Activated CD8-positive, alpha-beta T cell treated with anti-CD3 and anti-CD28 coated beads, Interleukin-2, amount 10 ng/mL, durations not matched to agents 7 days and 5 days (primary cell): ENCODE measurements at regions not wholly inside any gene's neighbourhood (a gene's known extent, or its start where the extent isn't known, plus 50 kb on each side); places are given as distances from the start of the nearest gene placed in this dataset.
"Not testable (repeated sequence)": the region's sequence is repeated elsewhere in the genome, so short reads cannot be mapped to it uniquely, and the experiment has no call there.

Experiments used
- ATAC-seq: fragments of 150-1000 bp; cut with Tn5 transposase; one replicate; pipeline ENCODE4 v1.10.0; 2021; ENCODE audit warnings: moderate library complexity
- CTCF ChIA-PET: fragments of 350-600 bp; sonication (Branson Sonifier 250); formaldehyde crosslinking; loops from one replicate; lab custom pipeline; 2021; ENCODE audit warnings: antibody characterized with exemption; lab: Charles Lee
- POLR2A ChIA-PET: fragments of 350-600 bp; sonication (Branson Sonifier 250); formaldehyde crosslinking; loops from one replicate; lab custom pipeline; 2021; ENCODE audit warnings: antibody characterized with exemption; lab: Charles Lee
- DNase-seq: peaks from one replicate; pipeline ENCODE4 v3.0.0-alpha.2; 2020
- H3K27ac Mint-ChIP-seq: one replicate; pipeline ENCODE4 v1.8.0; 2021; ENCODE audit warnings: mild to moderate bottlenecking, mixed read lengths
- H3K27me3 Mint-ChIP-seq: one replicate; pipeline ENCODE4 v1.8.0; 2021; ENCODE audit warnings: low read depth, mixed read lengths
- H3K36me3 Mint-ChIP-seq: one replicate; pipeline ENCODE4 v1.8.0; 2021; ENCODE audit warnings: low read depth, mixed read lengths
- H3K4me1 Mint-ChIP-seq: one replicate; pipeline ENCODE4 v1.8.0; 2021; ENCODE audit warnings: low read depth, mixed read lengths
- H3K4me3 Mint-ChIP-seq: one replicate; pipeline ENCODE4 v1.8.0; 2021; ENCODE audit warnings: mild to moderate bottlenecking, mixed read lengths
- H3K9me3 Mint-ChIP-seq: one replicate; pipeline ENCODE4 v1.8.0; 2022; ENCODE audit warnings: mixed read lengths; ENCODE audit not compliant: insufficient read depth

GRCh38 chr10:5288359-5288758, 76.4 kb upstream of the UCN3 start:
- DNase-seq (no peak), ATAC-seq (no peak)
- Mint-ChIP-seq H3K27ac (no peak overlapping the region), H3K27me3 (no peaks in the 10 kb centered on the region), H3K4me1 (peaks cover 52% of the 10 kb centered on the region), H3K36me3 (peaks cover 44% of the 10 kb centered on the region), H3K4me3 (no peak overlapping the region), H3K9me3 (no peaks in the 10 kb centered on the region)
- CTCF ChIA-PET = no interaction called here
- POLR2A ChIA-PET = no interaction called here

GRCh38 chr10:5289228-5289627, 75.5 kb upstream of the UCN3 start:
- H3K27me3 Mint-ChIP-seq, DNase-seq, ATAC-seq, H3K27ac Mint-ChIP-seq, H3K9me3 Mint-ChIP-seq, CTCF ChIA-PET, H3K4me3 Mint-ChIP-seq, POLR2A ChIA-PET: not testable (repeated sequence)
- Mint-ChIP-seq H3K36me3 (peaks cover 50% of the 10 kb centered on the region), H3K4me1 (peaks cover 52% of the 10 kb centered on the region)

- H3K36me3 Mint-ChIP-seq = peaks cover 61% of the 10 kb centered on the region
- CTCF ChIA-PET = interaction anchor here (0.7 to 2.1 kb wide), 6 partner anchors 8 to 477 kb away, joined by 3 to 10 read pairs (median 3); no protein-coding TSS in a partner anchor
- H3K9me3 Mint-ChIP-seq = no peaks in the 10 kb centered on the region
- peaks cover 65% of the 10 kb centered on the region for H3K4me1 Mint-ChIP-seq
- H3K27ac Mint-ChIP-seq = peak overlapping the region; percentile 99
- ATAC-seq = peak; percentile 44
- peak overlapping the region; percentile 85 for H3K4me3 Mint-ChIP-seq
- POLR2A ChIA-PET = interaction anchor here (0.6 to 1.2 kb wide), 3 partner anchors 26 to 1506 kb away, joined by 3 to 5 read pairs (median 4); partner anchors contain the start of gene KLF6
- no peaks in the 10 kb centered on the region for H3K27me3 Mint-ChIP-seq
- peak; percentile 54 for DNase-seq
Observed at GRCh38 chr10:5291501-5292195, 73.1 kb upstream of the UCN3 start.

GRCh38 chr10:5292196-5292735, 72.5 kb upstream of the UCN3 start:
- CTCF ChIA-PET = interaction anchor here (0.7 to 2.1 kb wide), 6 partner anchors 9 to 477 kb away, joined by 3 to 10 read pairs (median 3); no protein-coding TSS in a partner anchor

DNA sequence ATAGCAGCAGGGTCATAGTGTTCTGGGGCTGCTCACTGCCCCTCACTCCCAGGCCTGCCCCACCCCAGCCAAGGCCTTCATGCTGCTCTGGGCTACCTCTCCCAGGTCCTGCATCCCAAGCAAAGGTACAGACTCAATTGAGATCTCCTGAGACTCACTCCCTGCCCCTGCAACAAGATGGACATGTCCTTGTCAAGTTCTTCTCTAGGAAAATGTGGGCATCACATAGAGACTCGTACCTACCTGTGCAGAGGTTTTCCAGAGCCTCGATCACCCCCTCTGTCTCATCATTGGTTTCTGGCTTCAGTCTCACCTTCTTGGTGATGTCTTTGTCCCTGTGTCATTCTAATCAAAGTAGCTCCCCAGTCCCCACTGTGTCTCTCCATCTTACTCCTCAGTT, 71.8 kb upstream of the UCN3 start:
- H3K9me3 Mint-ChIP-seq, ATAC-seq, DNase-seq, H3K27me3 Mint-ChIP-seq: not testable (repeated sequence)
- ChIA-PET POLR2A (interaction anchor here (1.2 to 1.6 kb wide), 3 partner anchors 8 to 1508 kb away, joined by 3 to 6 read pairs (median 4); partner anchors contain the start of gene KLF6), CTCF (interaction anchor here (1.1 to 2.1 kb wide), 4 partner anchors 9 to 443 kb away, joined by 3 to 12 read pairs (median 8); no protein-coding TSS in a partner anchor)
- Mint-ChIP-seq H3K4me1 (peaks cover 78% of the 10 kb centered on the region), H3K36me3 (peaks cover 70% of the 10 kb centered on the region), H3K27ac (peak overlapping the region; percentile 99), H3K4me3 (peak overlapping the region; percentile 85)

More at GRCh38 chr10:5292196-5292735, 72.5 kb upstream of the UCN3 start:
- H3K27me3 Mint-ChIP-seq = no peaks in the 10 kb centered on the region
- H3K9me3 Mint-ChIP-seq = no peaks in the 10 kb centered on the region
- POLR2A ChIA-PET = interaction anchor here (0.6 to 1.2 kb wide), 4 partner anchors 25 to 1507 kb away, joined by 3 to 5 read pairs (median 4); partner anchors contain the start of gene KLF6
- H3K36me3 Mint-ChIP-seq = peaks cover 63% of the 10 kb centered on the region
- H3K27ac Mint-ChIP-seq = peak overlapping the region; percentile 99
- peak overlapping the region; percentile 85 for H3K4me3 Mint-ChIP-seq
- H3K4me1 Mint-ChIP-seq = peaks cover 71% of the 10 kb centered on the region
- DNase-seq = peak; percentile 59
- peak; percentile 32 for ATAC-seq

DNA sequence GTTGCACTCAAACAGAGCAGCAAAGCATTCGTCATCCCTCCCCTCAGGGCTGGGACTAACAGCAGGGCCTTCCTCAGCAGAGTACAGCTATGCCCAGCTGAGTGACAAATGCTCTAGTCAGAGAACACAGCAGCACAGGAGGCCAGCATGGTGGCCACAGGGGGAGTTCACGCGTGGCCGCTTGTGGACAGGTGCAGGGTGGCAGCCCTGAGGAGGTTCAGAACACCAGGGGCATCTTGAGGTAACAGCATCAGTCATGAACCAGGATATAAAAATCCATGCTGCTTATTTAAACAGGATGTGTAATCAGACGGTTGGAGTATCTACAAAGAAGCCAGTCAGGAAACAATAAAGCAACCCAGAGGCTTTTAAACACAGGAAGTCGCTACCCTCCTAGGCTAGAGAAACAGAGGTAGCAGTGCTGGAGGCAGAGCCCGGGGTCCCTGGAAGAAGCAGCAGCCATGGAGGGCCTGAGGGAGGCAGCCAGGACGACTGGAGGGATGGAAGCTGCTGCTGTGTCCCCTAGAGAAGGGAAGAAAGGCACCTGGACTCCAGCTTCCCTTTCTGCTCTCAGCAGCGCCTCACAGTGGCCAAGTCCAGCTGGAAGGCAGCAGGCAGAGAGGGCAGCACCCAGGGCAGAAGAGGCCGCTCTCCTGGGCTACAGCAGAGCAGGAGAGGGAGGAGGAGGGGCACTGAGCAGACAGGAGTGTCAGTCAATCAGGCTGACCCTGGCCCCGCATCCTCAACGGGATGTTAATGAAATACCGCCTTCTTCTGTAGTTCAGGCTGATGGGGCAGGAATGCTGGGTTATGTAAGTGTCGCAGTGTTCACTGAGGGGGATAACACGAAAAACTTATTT, 70.8 kb upstream of the UCN3 start:
- H3K27ac Mint-ChIP-seq = peak overlapping the region; percentile 99
- no peaks in the 10 kb centered on the region for H3K27me3 Mint-ChIP-seq
- no peaks in the 10 kb centered on the region for H3K9me3 Mint-ChIP-seq
- peak; percentile 67 for ATAC-seq
- H3K4me1 Mint-ChIP-seq = peaks cover 84% of the 10 kb centered on the region
- ChIA-PET POLR2A (interaction anchor here (0.6 to 1.6 kb wide), 3 partner anchors 9 to 204 kb away, joined by 3 to 6 read pairs (median 3); no protein-coding TSS in a partner anchor), CTCF (interaction anchor here (1.0 to 1.9 kb wide), 4 partner anchors 10 to 25 kb away, joined by 3 to 12 read pairs (median 4); no protein-coding TSS in a partner anchor)
- H3K36me3 Mint-ChIP-seq = peaks cover 73% of the 10 kb centered on the region
- peak; percentile 81 for DNase-seq
- peak overlapping the region; percentile 85 for H3K4me3 Mint-ChIP-seq

- no peaks in the 10 kb centered on the region for H3K9me3 Mint-ChIP-seq
- peaks cover 75% of the 10 kb centered on the region for H3K36me3 Mint-ChIP-seq
Observed at GRCh38 chr10:5297466-5297865, 67.3 kb upstream of the UCN3 start.

DNA sequence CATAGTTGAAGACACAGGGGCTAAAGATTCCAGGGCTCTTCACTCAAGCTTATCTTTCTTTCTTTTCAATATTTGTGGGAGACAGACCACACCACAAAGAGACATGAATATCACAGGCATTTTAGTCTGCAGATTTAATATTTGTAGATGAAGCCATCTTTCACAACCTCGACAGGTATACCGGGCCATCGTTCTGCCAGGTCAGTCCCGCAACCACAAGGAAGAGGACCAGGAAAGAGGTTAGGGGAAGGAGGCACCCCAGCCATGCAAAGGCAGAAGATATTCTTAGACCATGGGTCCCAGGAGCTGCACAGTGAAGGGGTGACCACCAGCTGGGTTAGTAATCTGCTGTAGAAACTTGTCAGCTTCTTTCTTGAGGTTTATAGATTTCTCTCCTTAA, 66.8 kb upstream of the UCN3 start:
- POLR2A ChIA-PET = interaction anchor here (1.0 kb wide), 1 partner anchor 10 kb away, joined by 3 read pairs; no protein-coding TSS in a partner anchor
- Mint-ChIP-seq H3K27ac (peak overlapping the region; percentile 99), H3K27me3 (no peaks in the 10 kb centered on the region), H3K4me1 (peaks cover 64% of the 10 kb centered on the region), H3K36me3 (peaks cover 75% of the 10 kb centered on the region), H3K9me3 (no peaks in the 10 kb centered on the region), H3K4me3 (peak overlapping the region; percentile 23)
- CTCF ChIA-PET = interaction anchor here (1.3 to 1.6 kb wide), 2 partner anchors 11 to 20 kb away, joined by 5 read pairs; no protein-coding TSS in a partner anchor
- ATAC-seq (no peak), DNase-seq (no peak)

More at GRCh38 chr10:5297466-5297865, 67.3 kb upstream of the UCN3 start:
- POLR2A ChIA-PET = interaction anchor here (1.0 kb wide), 1 partner anchor 10 kb away, joined by 3 read pairs; no protein-coding TSS in a partner anchor
- peaks cover 68% of the 10 kb centered on the region for H3K4me1 Mint-ChIP-seq
- CTCF ChIA-PET = interaction anchor here (1.3 to 1.6 kb wide), 2 partner anchors 12 to 20 kb away, joined by 5 read pairs; no protein-coding TSS in a partner anchor
- H3K4me3 Mint-ChIP-seq = peak overlapping the region; percentile 48
- DNase-seq = peak; percentile 72
- no peaks in the 10 kb centered on the region for H3K27me3 Mint-ChIP-seq
- peak overlapping the region; percentile 99 for H3K27ac Mint-ChIP-seq
- ATAC-seq = peak; percentile 58

GRCh38 chr10:5299950-5300349, 64.8 kb upstream of the UCN3 start:
- H3K4me1 Mint-ChIP-seq = peaks cover 47% of the 10 kb centered on the region
- peaks cover 12% of the 10 kb centered on the region for H3K9me3 Mint-ChIP-seq
- H3K27me3 Mint-ChIP-seq = no peaks in the 10 kb centered on the region
- DNase-seq (no peak), ATAC-seq (no peak)
- H3K27ac Mint-ChIP-seq = peak overlapping the region; percentile 8
- ChIA-PET CTCF (interaction anchor here (0.7 kb wide), 1 partner anchor 14 kb away, joined by 4 read pairs; no protein-coding TSS in a partner anchor), POLR2A (no interaction called here)
- no peak overlapping the region for H3K4me3 Mint-ChIP-seq
- peaks cover 74% of the 10 kb centered on the region for H3K36me3 Mint-ChIP-seq

- POLR2A ChIA-PET = no interaction called here
- no peak overlapping the region for H3K27ac Mint-ChIP-seq
Observed at GRCh38 chr10:5303504-5303903, 61.3 kb upstream of the UCN3 start.

More at GRCh38 chr10:5303504-5303903, 61.3 kb upstream of the UCN3 start:
- Mint-ChIP-seq H3K36me3 (peaks cover 54% of the 10 kb centered on the region), H3K27me3 (no peaks in the 10 kb centered on the region), H3K9me3 (peaks cover 21% of the 10 kb centered on the region), H3K4me1 (peaks cover 12% of the 10 kb centered on the region), H3K4me3 (no peak overlapping the region)
- CTCF ChIA-PET = interaction anchor here (1.0 to 1.5 kb wide), 3 partner anchors 14 to 20 kb away, joined by 3 to 4 read pairs (median 3); no protein-coding TSS in a partner anchor
- ATAC-seq (no peak), DNase-seq (no peak)
